GM12878 (cell line): ENCODE measurements at regions not wholly inside any gene's neighbourhood (a gene's known extent, or its start where the extent isn't known, plus 50 kb on each side); places are given as distances from the start of the nearest gene placed in this dataset.

Source experiments
- ATAC-seq: fragments of 200-7000 bp; cut with Tn5 transposase; 3 replicates; pipeline ENCODE4 v1.9.1; 2020; ENCODE audit warnings: mild to moderate bottlenecking, moderate library complexity
- BruUV-seq: library from RNA; stranded (reverse); fragments of 400-500 nt; replicated peaks from 2 replicates; lab custom pipeline; 2021; lab: Mats Ljungman, UMichigan
- CTCF ChIA-PET: fragments of 300-600 bp; sonication (Branson Sonifier 250); formaldehyde crosslinking; extraction: SDS; loops from one replicate; lab custom pipeline; 2021; ENCODE audit warnings: inconsistent platforms; lab: Yijun Ruan, JAX
- POLR2A ChIA-PET: fragments of 350-600 bp; formaldehyde crosslinking; extraction: SDS; loops from one replicate; lab custom pipeline; 2021; ENCODE audit warnings: inconsistent platforms; lab: Charles Lee
- RAD21 ChIA-PET: fragments of 300-600 bp; sonication (Branson Sonifier 250); formaldehyde crosslinking; loops from one replicate; lab custom pipeline; 2023; ENCODE audit warnings: antibody characterized with exemption; ENCODE audit not compliant: unreplicated experiment; lab: Charles Lee
- SMC1A ChIA-PET: fragments of 300-600 bp; sonication (Branson Sonifier 250); formaldehyde crosslinking; loops from one replicate; lab custom pipeline; 2023; ENCODE audit not compliant: unreplicated experiment, uncharacterized antibody; lab: Charles Lee
- DNase-seq: peaks from one replicate; pipeline ENCODE4 v3.0.0-alpha.2; 2011; ENCODE audit warnings: low read depth, low spot score
- FAIRE-seq: peaks from 3 replicates; lab custom pipeline; 2011; peaks lifted over from hg19 to GRCh38; lab: Jason Lieb, UNC
- H2AFZ ChIP-seq: 2 replicates; pipeline ENCODE4 v1.6.0; 2011; ENCODE audit warnings: low read depth, low read length, control low read depth; ENCODE audit not compliant: control insufficient read depth
- H3K27ac ChIP-seq: 2 replicates; pipeline ENCODE4 v1.5.1; 2011; ENCODE audit warnings: control low read depth; ENCODE audit not compliant: control insufficient read depth, insufficient read depth
- H3K27me3 ChIP-seq, 2 experiments: replicated peaks in 1 of 2; 2 replicates each; pipeline versions ENCODE4 v1.6.0 to v1.6.1; 2011; ENCODE audit warnings: low read length in 1 of 2; ENCODE audit not compliant: control insufficient read depth in 2 of 2, insufficient read depth in 2 of 2
- H3K36me3 ChIP-seq, 2 experiments: 2 replicates each; pipeline ENCODE4 v1.5.1; 2011; ENCODE audit warnings: low read length in 1 of 2; ENCODE audit not compliant: control insufficient read depth in 2 of 2, insufficient read depth in 2 of 2
- H3K4me1 ChIP-seq: 2 replicates; pipeline ENCODE4 v1.6.1; 2011; ENCODE audit warnings: mild to moderate bottlenecking, low read length, moderate library complexity, mixed read lengths; ENCODE audit not compliant: control insufficient read depth, insufficient read depth
- H3K4me2 ChIP-seq: 2 replicates; pipeline ENCODE4 v1.6.0; 2011; ENCODE audit warnings: control low read depth; ENCODE audit not compliant: control insufficient read depth, insufficient read depth
- H3K4me3 ChIP-seq: fragments of 200-600 bp; sonication (generic); 2 replicates; pipeline ENCODE4 v1.5.1; 2016
- H3K79me2 ChIP-seq: 2 replicates; pipeline ENCODE4 v1.6.0; 2011; ENCODE audit warnings: low read length; ENCODE audit not compliant: control insufficient read depth, insufficient read depth
- H3K9ac ChIP-seq: 2 replicates; pipeline ENCODE4 v1.8.0; 2011; ENCODE audit warnings: low read length, control low read depth, mixed read lengths; ENCODE audit not compliant: control insufficient read depth, insufficient read depth
- H3K9me3 ChIP-seq: replicated peaks from 3 replicates; pipeline ENCODE4 v1.5.1; 2011; ENCODE audit warnings: mild to moderate bottlenecking, low read length; ENCODE audit not compliant: control insufficient read depth, insufficient read depth
- H4K20me1 ChIP-seq: 2 replicates; pipeline ENCODE4 v1.6.0; 2011; ENCODE audit not compliant: control insufficient read depth, insufficient read depth
- BHLHE40 ChIP-seq, 2 experiments: fragments of 450-650 bp in 1 of 2; IDR thresholded peaks; 2 replicates each; pipeline ENCODE4 v1.6.1; 2011 to 2017; ENCODE audit warnings: low read depth in 2 of 2, borderline replicate concordance in 1 of 2, improper control_type of control experiment in 1 of 2, low read length in 1 of 2, mild to moderate bottlenecking in 1 of 2
- CHD4 ChIP-seq: fragments of 200-600 bp; sonication (generic); IDR thresholded peaks from 2 replicates; pipeline ENCODE4 v1.6.1; 2016; ENCODE audit warnings: mild to moderate bottlenecking
- E2F8 ChIP-seq: fragments of 450-650 bp; IDR thresholded peaks from 2 replicates; pipeline ENCODE4 v1.6.1; 2018; ENCODE audit warnings: mild to moderate bottlenecking, low read depth, moderate library complexity; ENCODE audit not compliant: partially characterized antibody
- E4F1 ChIP-seq: fragments of 450-650 bp; IDR thresholded peaks from 2 replicates; pipeline ENCODE4 v1.6.1; 2018; ENCODE audit warnings: borderline replicate concordance, mild to moderate bottlenecking; ENCODE audit not compliant: partially characterized antibody
- JUND ChIP-seq: IDR thresholded peaks from 2 replicates; pipeline ENCODE4 v1.6.1; 2012; ENCODE audit warnings: low read depth, mild to moderate bottlenecking, low read length, improper control_type of control experiment, moderate library complexity
- MYB ChIP-seq: fragments of 150-350 bp; IDR thresholded peaks from 2 replicates; pipeline ENCODE4 v1.6.1; 2014; ENCODE audit warnings: mild to moderate bottlenecking, low read depth, low read length, borderline replicate concordance
- PML ChIP-seq: IDR thresholded peaks from 2 replicates; pipeline ENCODE4 v1.6.1; 2012; ENCODE audit warnings: low read length, inconsistent platforms
- SMAD1 ChIP-seq: fragments of 450-650 bp; IDR thresholded peaks from 2 replicates; pipeline ENCODE4 v1.6.1; 2018; ENCODE audit warnings: mild to moderate bottlenecking, low read depth; ENCODE audit not compliant: partially characterized antibody
- ZNF207 ChIP-seq: fragments of 450-650 bp; IDR thresholded peaks from 2 replicates; pipeline ENCODE4 v1.6.1; 2014; ENCODE audit warnings: antibody characterized with exemption, mild to moderate bottlenecking, borderline replicate concordance
- WGBS: methylation state at CpG from one replicate; pipeline ENCODE4 v1.1.6; 2016; ENCODE audit warnings: low lambda C conversion rate; ENCODE audit not compliant: insufficient replicate concordance, insufficient coverage; ENCODE audit errors: missing lambda C conversion rate; 5-methylcytosine and 5-hydroxymethylcytosine counted together
- in situ Hi-C: fragments of 300-500 bp; cut with MboI; formaldehyde crosslinking; loops from 9 replicates; pipeline ENCODE4 v1.14.3; 2018; ENCODE audit warnings: mixed read lengths
- intact Hi-C: fragments of 100-400 bp; cut with micrococcal nuclease; formaldehyde crosslinking; loops from one replicate; pipeline ENCODE4 v1.14.2; 2022; ENCODE audit not compliant: unreplicated experiment

DNA sequence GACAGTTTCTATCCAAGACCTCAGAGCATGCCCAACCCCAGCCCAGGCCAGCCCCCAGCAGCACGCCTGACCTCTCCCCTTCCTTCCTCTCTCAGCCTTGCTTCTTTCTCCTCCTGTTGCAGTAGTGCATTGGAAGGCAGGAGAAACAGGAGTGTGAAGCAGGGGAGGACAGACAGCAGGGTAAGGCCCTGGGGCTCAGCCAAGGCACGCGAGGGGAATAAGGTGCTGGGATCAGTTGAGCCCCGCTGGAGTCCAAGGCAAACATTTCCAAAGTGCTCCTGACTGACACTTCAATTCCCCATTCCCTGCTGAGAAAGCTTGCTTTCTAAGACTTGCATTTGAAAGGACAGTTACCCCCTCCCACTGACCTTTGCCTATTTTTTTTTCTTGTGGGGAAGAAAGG, 73.1 kb upstream of the OLFM4 start (continued):
- TF ChIP-seq E4F1: no peak
- TF ChIP-seq ZNF207: no peak
- TF ChIP-seq BHLHE40 (IDR thresholded peaks at IDR 0.05; ENCODE audit: borderline replicate concordance in 1 of 2, low read depth in 2 of 2, low read length in 1 of 2): no peak
- TF ChIP-seq CHD4: no peak
- no peak for TF ChIP-seq MYB
- no peak for TF ChIP-seq E2F8

GRCh38 chr13:52954838-52955237, 73.8 kb upstream of the OLFM4 start:
- no peaks in the 10 kb centered on the region; the same call in 2 of the 3 replicates for H3K9me3 ChIP-seq
- no peaks in the 10 kb centered on the region for H4K20me1 ChIP-seq
- no peaks in the 10 kb centered on the region for H3K27me3 ChIP-seq
- no peaks in the 10 kb centered on the region for H3K79me2 ChIP-seq
- H2AFZ ChIP-seq: no peak overlapping the region
- ATAC-seq (no peak), FAIRE-seq (no peak), DNase-seq (no peak)
- intact Hi-C loops: no loop called here
- H3K9ac ChIP-seq: no peak overlapping the region
- in situ Hi-C loops: no loop called here
- H3K36me3 ChIP-seq: no peaks in the 10 kb centered on the region
- H3K4me3 ChIP-seq: no peak overlapping the region
- H3K4me1 ChIP-seq: no peaks in the 10 kb centered on the region
- TF ChIP-seq PML (no peak), SMAD1 (no peak), JUND (no peak)
- WGBS: 4% methylated on average over 2 of the region's 2 CpGs
- ChIA-PET CTCF (interaction anchor here (0.7 to 3.6 kb wide), 2 partner anchors 13 to 197 kb away, joined by 3 to 35 read pairs; no protein-coding TSS in a partner anchor), RAD21 (interaction anchor here (0.7 kb wide), 1 partner anchor 13 kb away, joined by 3 read pairs; no protein-coding TSS in a partner anchor), SMC1A (interaction anchor here (3.3 kb wide), 1 partner anchor 14 kb away, joined by 13 read pairs; no protein-coding TSS in a partner anchor), POLR2A (no interaction called here)
- H3K4me2 ChIP-seq: no peak overlapping the region
- no TSS peak for BruUV-seq
- no peak overlapping the region for H3K27ac ChIP-seq
